GM12865 (cell line): ENCODE measurements at regions not wholly inside any gene's neighbourhood (a gene's known extent, or its start where the extent isn't known, plus 50 kb on each side); places are given as distances from the start of the nearest gene placed in this dataset.

ENCODE experiments used
- DNase-seq: peaks from one replicate; pipeline ENCODE4 v3.0.0; 2010; ENCODE audit warnings: low read depth
- H3K4me3 ChIP-seq: 2 replicates; pipeline ENCODE4 v1.5.1; 2011; ENCODE audit warnings: mild to moderate bottlenecking, low read depth, low read length, control low read depth
- TF ChIP-seq, protein P1 (sequence below): IDR thresholded peaks from 2 replicates; pipeline ENCODE4 v1.5.1; 2011; ENCODE audit warnings: low read length, control low read depth, low read depth, inconsistent platforms; ENCODE audit not compliant: insufficient read depth; ENCODE audit errors: missing control alignments

DNA sequence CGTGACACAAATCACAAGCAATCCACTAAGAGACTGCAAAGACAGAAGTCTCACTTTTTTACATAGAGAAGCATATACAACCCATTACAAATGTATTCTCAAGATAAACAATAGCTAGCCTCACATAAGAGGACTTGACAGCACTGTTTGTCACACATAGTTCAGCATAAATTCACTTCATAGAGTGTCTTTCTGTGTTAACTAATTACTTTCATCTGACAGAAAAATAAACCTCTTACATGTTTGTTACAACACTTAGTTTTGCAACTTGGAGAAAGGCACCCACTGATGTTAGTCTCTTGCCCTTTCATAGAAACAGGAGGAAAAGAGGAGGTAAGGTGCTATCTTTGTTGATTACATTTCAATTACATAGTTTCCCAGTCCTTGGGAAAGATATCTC lies 2221.9 kb upstream of the RAG2 start:
- TF ChIP-seq, protein P1, sequence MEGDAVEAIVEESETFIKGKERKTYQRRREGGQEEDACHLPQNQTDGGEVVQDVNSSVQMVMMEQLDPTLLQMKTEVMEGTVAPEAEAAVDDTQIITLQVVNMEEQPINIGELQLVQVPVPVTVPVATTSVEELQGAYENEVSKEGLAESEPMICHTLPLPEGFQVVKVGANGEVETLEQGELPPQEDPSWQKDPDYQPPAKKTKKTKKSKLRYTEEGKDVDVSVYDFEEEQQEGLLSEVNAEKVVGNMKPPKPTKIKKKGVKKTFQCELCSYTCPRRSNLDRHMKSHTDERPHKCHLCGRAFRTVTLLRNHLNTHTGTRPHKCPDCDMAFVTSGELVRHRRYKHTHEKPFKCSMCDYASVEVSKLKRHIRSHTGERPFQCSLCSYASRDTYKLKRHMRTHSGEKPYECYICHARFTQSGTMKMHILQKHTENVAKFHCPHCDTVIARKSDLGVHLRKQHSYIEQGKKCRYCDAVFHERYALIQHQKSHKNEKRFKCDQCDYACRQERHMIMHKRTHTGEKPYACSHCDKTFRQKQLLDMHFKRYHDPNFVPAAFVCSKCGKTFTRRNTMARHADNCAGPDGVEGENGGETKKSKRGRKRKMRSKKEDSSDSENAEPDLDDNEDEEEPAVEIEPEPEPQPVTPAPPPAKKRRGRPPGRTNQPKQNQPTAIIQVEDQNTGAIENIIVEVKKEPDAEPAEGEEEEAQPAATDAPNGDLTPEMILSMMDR: no peak
- no peak for DNase-seq

DNA sequence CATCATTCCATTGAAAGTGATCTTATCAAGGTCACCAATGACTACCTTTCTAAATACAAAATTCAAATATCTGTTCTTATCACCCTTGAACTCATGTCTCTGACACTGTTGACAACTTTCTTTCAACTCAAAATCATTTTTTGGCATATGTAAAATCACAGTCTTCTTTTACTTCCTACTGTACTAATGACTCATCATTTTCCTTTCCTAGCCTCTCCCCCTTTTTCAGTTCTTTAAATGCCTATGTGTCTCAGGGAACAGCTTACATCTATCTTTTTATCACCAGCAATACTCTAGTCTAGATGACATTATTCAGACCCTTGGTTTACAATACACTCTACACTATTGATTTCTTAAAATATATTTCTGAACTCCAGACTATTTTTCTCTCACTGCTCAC lies 2220.7 kb upstream of the RAG2 start:
- TF ChIP-seq, protein P1: no peak

More for the DNA sequence above, 2221.9 kb upstream of the RAG2 start:
- H3K4me3 ChIP-seq: no peak overlapping the region

DNA sequence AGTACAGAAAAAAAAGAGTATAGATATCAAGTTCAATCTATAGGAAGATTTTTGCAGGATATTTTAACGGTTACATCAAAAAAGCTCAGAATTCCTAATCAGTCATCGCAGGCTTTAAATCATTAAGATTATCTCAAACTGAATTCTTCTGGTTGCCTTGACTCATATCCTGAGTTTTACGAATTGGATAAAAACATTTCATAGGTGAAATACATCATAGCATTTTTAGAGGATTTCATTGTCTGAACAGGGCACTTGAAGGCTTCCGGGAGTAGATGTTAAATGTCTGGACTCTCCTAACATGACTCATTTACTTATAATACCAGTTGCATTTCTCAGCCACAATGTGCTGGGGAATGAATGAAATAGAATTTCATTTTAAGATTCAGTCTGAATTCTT lies 2216.6 kb upstream of the RAG2 start:
- no peak for DNase-seq
- no peak overlapping the region for H3K4me3 ChIP-seq
- TF ChIP-seq, protein P1: no peak

More for the DNA sequence above, 2220.7 kb upstream of the RAG2 start:
- no peak overlapping the region for H3K4me3 ChIP-seq
- no peak for DNase-seq

DNA sequence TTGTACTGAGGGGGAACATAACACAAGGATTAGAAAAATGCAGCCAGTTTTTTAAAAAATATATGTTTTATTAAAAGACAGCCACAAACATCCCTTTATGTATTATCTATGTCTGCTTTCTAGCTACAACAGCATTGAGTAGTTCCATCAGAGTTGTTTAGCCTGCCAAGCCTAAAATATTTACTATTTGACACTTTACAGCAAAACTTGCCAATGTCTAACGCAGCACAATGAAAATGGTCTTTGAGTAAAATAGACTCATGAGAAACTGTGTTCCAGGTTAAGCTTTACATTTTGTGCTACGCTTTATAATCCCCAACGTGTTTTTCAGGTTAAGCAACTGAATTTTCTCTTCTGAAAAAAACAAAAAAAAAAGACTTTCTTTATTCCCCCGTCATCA lies 2211.5 kb upstream of the RAG2 start:
- TF ChIP-seq, protein P1: no peak
- no peak overlapping the region for H3K4me3 ChIP-seq

DNA sequence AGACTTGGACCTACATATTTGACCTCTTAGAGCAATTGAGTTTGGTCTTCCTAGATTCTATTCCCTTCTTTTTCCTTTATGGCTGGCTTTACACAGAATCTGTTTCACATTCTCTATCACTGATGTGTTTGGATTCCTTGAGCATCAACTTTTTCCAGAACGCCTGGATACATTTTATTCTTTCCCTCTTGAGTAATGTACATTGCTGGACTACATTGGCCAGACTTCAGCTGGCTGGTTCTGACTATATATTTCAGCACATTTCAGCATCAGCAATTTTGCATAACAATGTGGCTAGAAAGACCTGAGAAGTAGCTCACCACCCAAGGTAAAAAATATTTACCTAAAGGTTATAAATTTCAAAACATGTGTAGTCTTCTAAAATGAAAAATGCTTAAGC lies 2198.2 kb upstream of the RAG2 start:
- TF ChIP-seq, protein P1: no peak
- no peak overlapping the region for H3K4me3 ChIP-seq
- DNase-seq: no peak

More for the DNA sequence above, 2211.5 kb upstream of the RAG2 start:
- no peak for DNase-seq

DNA sequence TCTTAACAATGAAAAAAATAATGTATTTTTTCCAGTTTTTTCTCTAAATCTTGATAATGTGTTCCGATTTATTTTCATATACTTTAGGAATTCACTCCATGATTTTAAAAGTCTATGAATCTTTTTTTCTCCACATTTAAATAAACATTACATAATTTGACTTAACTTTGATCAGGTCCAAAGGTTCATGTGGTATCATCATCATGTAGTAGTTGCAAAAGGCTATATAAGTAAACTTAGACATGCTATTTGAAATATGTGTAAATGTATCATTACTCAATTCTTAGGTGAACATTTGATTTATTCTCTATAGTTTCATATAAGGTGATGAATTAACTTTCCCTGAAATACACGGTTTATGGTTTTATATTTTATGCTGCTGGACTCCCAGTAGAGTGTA lies 2197.0 kb upstream of the RAG2 start:
- TF ChIP-seq, protein P1: no peak
- DNase-seq: no peak
- H3K4me3 ChIP-seq: no peak overlapping the region

DNA sequence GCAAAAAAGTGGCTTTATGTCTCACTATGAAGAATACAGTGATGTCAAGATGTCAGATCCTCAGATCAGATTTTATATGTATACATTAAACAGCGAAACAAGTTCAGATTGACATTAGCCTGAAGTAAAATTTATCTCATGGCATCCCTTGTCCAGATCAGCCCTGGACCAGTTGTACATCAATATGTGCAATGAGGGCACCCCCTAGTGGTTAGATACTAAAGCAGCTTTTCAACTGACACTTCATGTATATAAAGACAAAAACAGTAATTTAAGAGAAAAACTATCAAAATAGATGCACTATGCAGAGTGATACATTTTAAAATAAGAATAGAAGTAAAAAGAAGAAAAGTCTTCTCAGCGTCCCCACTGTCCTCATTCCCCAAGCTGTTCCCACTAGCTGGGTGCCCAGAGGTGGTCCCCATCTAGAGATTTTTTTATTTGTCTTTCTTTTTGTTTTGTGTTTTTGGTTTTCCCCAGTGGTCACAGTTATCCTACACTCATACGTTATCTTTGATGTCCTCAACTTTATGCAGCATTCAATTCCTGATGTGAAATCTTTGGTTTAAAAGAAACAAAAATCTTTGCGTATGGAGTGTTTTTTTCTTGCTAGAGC lies 2193.4 kb upstream of the RAG2 start:
- DNase-seq: peak; percentile 60
- no peak overlapping the region for H3K4me3 ChIP-seq
- TF ChIP-seq, protein P1: peak; percentile 68
